KOPT-K1 (cell line): ENCODE measurements at regions not wholly inside any gene's neighbourhood (a gene's known extent, or its start where the extent isn't known, plus 50 kb on each side); places are given as distances from the start of the nearest gene placed in this dataset.

Experiments
- H3K27ac ChIP-seq: fragments of 200-600 bp; sonication (generic); 2 replicates; pipeline ENCODE4 v1.5.1; 2016; ENCODE audit warnings: antibody characterized with exemption, mild to moderate bottlenecking, low read depth, low read length; ENCODE audit not compliant: poor library complexity, severe bottlenecking
- H3K36me3 ChIP-seq: fragments of 200-600 bp; sonication (generic); 2 replicates; pipeline ENCODE4 v1.5.1; 2017; ENCODE audit warnings: antibody characterized with exemption, mild to moderate bottlenecking, low read length, moderate library complexity; ENCODE audit not compliant: insufficient read depth
- H3K9me3 ChIP-seq: fragments of 200-600 bp; sonication (generic); 2 replicates; pipeline ENCODE4 v1.5.1; 2017; ENCODE audit warnings: antibody characterized with exemption, low read length, mild to moderate bottlenecking; ENCODE audit not compliant: insufficient read depth, poor library complexity, severe bottlenecking

DNA sequence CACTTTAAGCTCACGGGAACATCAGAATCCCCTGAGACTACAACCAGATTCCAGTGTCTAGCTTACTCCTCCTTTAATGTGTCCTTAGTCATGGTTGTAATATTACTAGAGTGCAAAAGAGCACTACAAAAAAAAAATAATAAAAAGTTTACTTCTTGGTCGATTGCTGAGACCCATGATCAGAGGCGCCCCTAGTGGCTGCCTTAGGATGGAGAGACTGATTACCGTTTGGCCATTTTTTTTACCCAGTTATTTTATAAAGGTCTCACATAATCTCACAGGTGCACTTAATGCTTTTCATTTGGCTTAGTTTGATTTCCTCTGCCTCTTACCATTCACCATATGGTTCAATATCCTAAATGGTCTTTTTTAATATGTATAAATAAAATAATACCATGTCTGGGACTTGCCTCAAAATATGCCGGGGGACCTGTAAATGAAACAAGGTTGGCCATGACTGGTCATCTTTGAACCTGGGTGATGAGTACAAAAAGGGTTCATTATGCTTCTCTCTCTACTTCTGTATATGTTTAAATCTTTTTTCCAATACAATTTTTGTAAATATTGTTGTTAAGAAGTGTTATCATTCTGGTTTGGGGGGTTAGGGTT lies 331.5 kb upstream of the NFE2L3 start:
- Histone ChIP-seq H3K36me3 (no peaks in the 10 kb centered on the region), H3K9me3 (no peaks in the 10 kb centered on the region), H3K27ac (no peak overlapping the region)

- Histone ChIP-seq H3K9me3 (no peaks in the 10 kb centered on the region), H3K27ac (no peak overlapping the region), H3K36me3 (no peaks in the 10 kb centered on the region)
Observed at GRCh38 chr7:25821225-25821624, 330.8 kb upstream of the NFE2L3 start.

DNA sequence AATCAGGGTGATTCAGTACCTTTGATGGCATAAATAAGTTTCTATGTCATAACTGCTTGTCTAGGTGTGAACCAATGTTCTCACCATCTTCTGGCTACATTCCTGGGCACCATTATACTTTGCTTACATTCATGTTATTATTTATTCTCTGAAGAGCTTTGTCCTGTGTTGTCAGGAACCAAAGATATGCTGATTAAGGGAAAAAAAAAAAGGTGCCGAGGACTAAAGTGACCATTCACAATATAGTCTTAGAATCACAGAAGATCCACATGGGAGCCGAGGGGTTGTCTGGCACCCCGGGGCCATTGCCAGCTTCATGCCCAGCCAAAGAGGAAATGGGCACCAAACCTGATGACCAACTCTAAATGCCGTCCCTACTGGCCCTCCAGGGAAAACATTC lies 329.2 kb upstream of the NFE2L3 start:
- H3K27ac ChIP-seq, result no peak overlapping the region
- H3K9me3 ChIP-seq, result no peaks in the 10 kb centered on the region
- H3K36me3 ChIP-seq, result no peaks in the 10 kb centered on the region

- H3K27ac ChIP-seq, result no peak overlapping the region
- no peaks in the 10 kb centered on the region for H3K9me3 ChIP-seq
- no peaks in the 10 kb centered on the region for H3K36me3 ChIP-seq
Observed at GRCh38 chr7:25823571-25823970, 328.4 kb upstream of the NFE2L3 start.

GRCh38 chr7:25828468-25828867 lies 323.5 kb upstream of the NFE2L3 start:
- Histone ChIP-seq H3K27ac (no peak overlapping the region), H3K36me3 (no peaks in the 10 kb centered on the region), H3K9me3 (no peaks in the 10 kb centered on the region)

DNA sequence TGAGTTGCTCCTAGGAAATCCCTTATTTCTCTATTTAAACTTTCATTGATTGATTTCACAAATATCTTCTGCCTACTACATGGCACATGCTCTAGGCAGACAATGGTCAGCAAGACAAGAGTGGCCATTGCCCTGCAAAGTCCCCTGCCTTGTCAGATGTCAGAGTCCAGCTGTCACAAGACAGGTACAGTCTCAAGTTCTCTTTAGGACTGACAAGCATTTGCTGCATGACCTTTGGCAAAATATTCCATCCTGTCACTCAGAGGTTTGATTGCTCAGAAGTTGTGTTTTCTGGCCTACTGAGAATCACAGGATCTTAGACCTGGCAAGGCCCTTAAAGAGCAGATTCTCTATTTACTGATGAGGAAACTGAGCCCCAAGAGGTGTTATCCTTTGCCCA lies 322.3 kb upstream of the NFE2L3 start:
- H3K27ac ChIP-seq, result no peak overlapping the region
- no peaks in the 10 kb centered on the region for H3K36me3 ChIP-seq
- no peaks in the 10 kb centered on the region for H3K9me3 ChIP-seq

GRCh38 chr7:25830215-25830614 lies 321.8 kb upstream of the NFE2L3 start:
- Histone ChIP-seq H3K36me3 (no peaks in the 10 kb centered on the region), H3K9me3 (no peaks in the 10 kb centered on the region), H3K27ac (no peak overlapping the region)

DNA sequence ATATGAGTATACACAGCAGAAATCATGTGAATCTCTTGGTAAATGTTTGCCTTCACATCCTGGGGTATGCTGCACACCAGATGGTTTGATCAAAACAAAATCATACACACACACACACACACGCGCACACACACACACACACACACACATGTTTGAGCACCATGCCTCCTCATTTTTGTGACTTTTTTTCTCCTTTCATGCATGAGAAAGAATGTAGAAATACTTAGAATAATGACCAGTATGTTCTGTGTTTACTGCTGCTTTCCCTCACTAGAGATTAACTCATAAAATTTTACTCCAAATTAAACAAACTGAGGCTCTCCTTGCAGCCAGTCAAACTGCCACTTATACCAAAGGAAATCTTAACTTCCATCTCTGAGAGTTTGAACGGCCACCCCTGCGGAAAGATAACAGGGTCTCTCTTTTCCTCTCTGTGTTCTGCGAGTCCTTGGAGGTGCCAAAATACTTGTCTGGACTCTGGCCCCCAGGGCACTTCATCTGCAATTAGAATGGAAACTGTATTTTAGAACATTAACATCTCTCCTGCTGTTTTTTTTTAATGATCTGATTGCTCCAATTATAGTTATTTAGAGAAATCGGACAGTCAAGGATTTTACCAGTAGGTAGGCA lies 320.8 kb upstream of the NFE2L3 start:
- H3K9me3 ChIP-seq, result no peaks in the 10 kb centered on the region

DNA sequence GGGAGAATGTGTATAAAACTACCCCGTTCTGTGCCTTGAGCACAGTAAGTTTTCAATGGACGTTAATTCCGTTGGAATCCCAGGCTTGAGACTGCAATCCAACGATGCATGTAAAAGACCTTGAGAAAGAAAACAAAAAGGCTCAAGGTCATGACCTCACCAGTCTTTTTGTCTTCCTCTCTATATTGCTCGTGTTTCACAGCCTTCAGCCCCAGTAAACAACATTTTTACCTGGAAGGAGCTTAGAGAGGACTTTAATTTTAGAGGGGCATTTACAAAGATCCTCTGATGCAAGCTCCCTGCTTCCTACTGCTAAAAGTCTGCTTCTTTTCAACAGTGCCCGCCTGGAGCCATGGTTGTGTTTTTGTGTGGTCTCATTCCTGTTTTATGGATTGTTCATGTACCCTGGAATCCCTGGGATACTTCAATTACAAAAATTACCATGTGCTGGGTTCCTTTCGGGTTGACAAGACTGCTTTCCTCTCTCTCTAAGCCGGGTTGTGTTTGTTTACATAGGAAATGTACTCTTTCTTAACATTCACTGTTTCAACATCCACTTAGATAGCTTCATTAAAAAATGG lies 320.1 kb upstream of the NFE2L3 start:
- Histone ChIP-seq H3K9me3 (no peaks in the 10 kb centered on the region), H3K36me3 (no peaks in the 10 kb centered on the region), H3K27ac (no peak overlapping the region)

More for the DNA sequence above, 320.8 kb upstream of the NFE2L3 start:
- H3K27ac ChIP-seq, result no peak overlapping the region
- no peaks in the 10 kb centered on the region for H3K36me3 ChIP-seq

DNA sequence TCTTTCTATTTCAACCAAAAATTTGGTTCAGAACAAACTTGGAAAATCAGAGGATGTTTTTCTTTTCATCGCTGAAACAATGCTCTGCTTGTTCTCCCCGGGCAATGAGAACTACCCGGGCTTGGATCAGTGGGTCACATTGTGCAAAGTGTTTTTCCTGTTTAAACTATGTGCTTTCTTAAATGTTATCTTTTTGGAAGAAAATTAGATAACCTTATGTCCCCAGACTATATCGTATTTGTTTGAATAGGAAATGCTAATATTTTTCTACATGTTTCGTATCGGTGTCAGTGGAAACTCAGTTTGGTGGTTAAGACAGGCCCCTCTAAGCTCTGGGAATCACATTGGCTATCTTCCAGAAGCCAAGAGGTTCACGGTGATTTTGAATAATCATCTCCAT lies 319.5 kb upstream of the NFE2L3 start:
- Histone ChIP-seq H3K27ac (no peak overlapping the region), H3K36me3 (no peaks in the 10 kb centered on the region), H3K9me3 (no peaks in the 10 kb centered on the region)

DNA sequence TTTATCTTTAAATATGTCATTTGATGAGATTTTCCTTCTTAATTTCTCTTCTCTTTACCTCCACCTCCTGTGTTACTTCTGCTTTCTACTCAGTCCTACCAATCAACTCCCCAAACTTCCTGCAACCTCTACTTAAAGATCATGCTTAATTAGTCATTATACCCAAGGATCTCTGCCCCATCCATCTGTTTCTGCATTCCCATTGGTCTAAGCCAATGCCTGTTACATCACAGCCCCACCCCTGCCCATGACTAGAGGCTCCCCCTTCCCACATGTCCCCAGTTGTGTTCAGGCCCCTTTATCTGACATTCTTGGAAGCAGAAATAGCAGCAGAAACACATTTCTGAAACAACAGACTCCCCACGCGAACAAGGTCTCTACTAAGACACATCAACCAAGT lies 319.1 kb upstream of the NFE2L3 start:
- Histone ChIP-seq H3K36me3 (no peaks in the 10 kb centered on the region), H3K9me3 (no peaks in the 10 kb centered on the region), H3K27ac (no peak overlapping the region)

- H3K27ac ChIP-seq, result no peak overlapping the region
- H3K9me3 ChIP-seq, result no peaks in the 10 kb centered on the region
- H3K36me3 ChIP-seq, result no peaks in the 10 kb centered on the region
Observed at GRCh38 chr7:25834050-25834449, 317.9 kb upstream of the NFE2L3 start.

DNA sequence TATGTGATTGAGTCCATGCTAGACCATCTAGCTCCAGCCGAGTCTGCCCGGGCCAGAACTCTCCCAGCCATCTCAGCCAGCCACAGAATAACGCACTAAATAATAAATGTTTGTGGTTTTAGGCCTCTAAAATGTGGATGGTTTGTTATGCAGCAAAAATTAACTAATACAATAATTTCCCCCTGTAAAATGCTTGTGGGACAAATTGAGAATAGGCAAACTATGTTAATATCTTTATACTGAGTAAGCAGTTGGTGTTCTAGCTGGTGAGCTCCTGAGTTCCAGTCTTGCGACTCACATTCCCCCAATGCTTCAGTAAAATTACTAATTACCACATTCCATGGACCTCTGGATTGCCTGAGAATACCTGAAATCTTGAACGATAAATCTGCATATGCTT lies 316.8 kb upstream of the NFE2L3 start:
- H3K27ac ChIP-seq, result no peak overlapping the region
- no peaks in the 10 kb centered on the region for H3K36me3 ChIP-seq
- H3K9me3 ChIP-seq, result no peaks in the 10 kb centered on the region

DNA sequence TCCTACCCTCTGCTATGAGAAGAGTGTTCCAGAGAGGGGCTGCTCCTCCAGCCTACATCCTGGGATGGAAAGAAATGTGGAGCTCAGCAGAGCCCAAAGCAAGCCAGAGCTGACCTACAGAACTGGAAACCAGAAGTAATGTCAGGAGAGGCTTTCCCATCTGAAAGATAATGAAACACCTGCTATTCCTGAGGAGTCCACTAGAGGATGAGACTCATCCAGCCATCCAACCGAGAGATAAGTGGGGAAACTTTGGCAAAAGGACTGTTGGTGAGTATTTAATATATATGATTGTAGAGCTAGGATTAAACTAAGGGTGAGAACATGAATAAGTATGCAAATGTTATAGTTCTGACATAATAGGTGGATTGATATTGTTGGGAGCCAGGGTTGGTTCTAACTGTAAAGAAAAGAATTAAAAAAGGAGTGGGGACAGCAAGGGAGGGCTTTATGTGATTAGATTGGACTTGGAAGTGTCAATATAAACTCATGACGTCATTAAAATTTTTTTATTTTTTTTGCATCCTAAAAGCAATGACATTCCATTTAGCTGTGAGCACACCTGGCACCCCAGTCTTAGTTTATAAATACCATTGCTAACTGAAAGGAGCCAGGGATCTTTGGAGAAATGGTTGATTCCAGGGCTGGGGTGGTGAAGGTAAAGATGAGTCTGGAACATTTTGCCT lies 312.8 kb upstream of the NFE2L3 start:
- no peaks in the 10 kb centered on the region for H3K9me3 ChIP-seq
- H3K27ac ChIP-seq, result no peak overlapping the region
- H3K36me3 ChIP-seq, result no peaks in the 10 kb centered on the region

GRCh38 chr7:25840209-25840792 lies 311.7 kb upstream of the NFE2L3 start:
- H3K27ac ChIP-seq, result no peak overlapping the region
- H3K9me3 ChIP-seq, result no peaks in the 10 kb centered on the region
- no peaks in the 10 kb centered on the region for H3K36me3 ChIP-seq
